ENCODE measurements at regions not wholly inside any gene's neighbourhood (a gene's known extent, or its start where the extent isn't known, plus 50 kb on each side); places are given as distances from the start of the nearest gene placed in this dataset.

GRCh38 chr11:129610125-129610524, 205.5 kb upstream of the TMEM45B start:
- TF ChIP-seq, protein P1, sequence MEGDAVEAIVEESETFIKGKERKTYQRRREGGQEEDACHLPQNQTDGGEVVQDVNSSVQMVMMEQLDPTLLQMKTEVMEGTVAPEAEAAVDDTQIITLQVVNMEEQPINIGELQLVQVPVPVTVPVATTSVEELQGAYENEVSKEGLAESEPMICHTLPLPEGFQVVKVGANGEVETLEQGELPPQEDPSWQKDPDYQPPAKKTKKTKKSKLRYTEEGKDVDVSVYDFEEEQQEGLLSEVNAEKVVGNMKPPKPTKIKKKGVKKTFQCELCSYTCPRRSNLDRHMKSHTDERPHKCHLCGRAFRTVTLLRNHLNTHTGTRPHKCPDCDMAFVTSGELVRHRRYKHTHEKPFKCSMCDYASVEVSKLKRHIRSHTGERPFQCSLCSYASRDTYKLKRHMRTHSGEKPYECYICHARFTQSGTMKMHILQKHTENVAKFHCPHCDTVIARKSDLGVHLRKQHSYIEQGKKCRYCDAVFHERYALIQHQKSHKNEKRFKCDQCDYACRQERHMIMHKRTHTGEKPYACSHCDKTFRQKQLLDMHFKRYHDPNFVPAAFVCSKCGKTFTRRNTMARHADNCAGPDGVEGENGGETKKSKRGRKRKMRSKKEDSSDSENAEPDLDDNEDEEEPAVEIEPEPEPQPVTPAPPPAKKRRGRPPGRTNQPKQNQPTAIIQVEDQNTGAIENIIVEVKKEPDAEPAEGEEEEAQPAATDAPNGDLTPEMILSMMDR (IDR thresholded peaks at IDR 0.05) = no peak
- DNase-seq = no peak
- H3K36me3 ChIP-seq = no peaks in the 10 kb centered on the region
- no peaks in the 10 kb centered on the region for H3K4me1 ChIP-seq
- intact Hi-C loops (cut with DNase I) = no loop called here
- no peak overlapping the region for H3K27ac ChIP-seq
- no peaks in the 10 kb centered on the region for H3K9me3 ChIP-seq
- no peaks in the 10 kb centered on the region for H3K27me3 ChIP-seq
- no peak overlapping the region for H3K4me3 ChIP-seq
- no peak overlapping the region for H3K9ac ChIP-seq (ENCODE audit: low read depth in 2 of 2, low read length in 2 of 2)

DNA sequence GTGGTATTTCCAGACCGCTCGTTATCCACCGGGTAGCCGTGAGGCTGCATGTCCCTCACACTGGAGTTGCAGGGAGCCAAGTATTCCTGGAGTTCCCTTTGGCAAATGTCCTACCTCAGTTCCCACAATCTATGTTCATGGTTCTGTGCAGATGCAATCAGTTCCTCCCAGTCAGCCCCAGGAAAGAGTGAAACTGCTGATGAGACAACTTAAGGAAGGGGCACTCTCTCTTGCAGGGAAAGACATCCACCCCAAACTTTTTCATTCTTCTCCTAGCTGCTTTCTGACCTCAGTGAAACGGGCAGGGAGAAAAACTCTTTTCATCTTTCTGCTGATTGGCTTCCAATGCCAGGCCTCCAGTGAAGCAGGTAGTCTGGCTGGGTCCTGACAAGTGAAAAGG, 205.1 kb upstream of the TMEM45B start:
- no peaks in the 10 kb centered on the region for H3K4me1 ChIP-seq
- no peak overlapping the region for H3K4me3 ChIP-seq
- no peaks in the 10 kb centered on the region for H3K36me3 ChIP-seq
- intact Hi-C loops (cut with DNase I) = no loop called here
- no peak for DNase-seq
- no peak overlapping the region for H3K9ac ChIP-seq (ENCODE audit: low read depth in 2 of 2, low read length in 2 of 2)
- no peaks in the 10 kb centered on the region for H3K27me3 ChIP-seq
- no peaks in the 10 kb centered on the region for H3K9me3 ChIP-seq
- H3K27ac ChIP-seq = no peak overlapping the region
- TF ChIP-seq, protein P1 (IDR thresholded peaks at IDR 0.05) = no peak

DNA sequence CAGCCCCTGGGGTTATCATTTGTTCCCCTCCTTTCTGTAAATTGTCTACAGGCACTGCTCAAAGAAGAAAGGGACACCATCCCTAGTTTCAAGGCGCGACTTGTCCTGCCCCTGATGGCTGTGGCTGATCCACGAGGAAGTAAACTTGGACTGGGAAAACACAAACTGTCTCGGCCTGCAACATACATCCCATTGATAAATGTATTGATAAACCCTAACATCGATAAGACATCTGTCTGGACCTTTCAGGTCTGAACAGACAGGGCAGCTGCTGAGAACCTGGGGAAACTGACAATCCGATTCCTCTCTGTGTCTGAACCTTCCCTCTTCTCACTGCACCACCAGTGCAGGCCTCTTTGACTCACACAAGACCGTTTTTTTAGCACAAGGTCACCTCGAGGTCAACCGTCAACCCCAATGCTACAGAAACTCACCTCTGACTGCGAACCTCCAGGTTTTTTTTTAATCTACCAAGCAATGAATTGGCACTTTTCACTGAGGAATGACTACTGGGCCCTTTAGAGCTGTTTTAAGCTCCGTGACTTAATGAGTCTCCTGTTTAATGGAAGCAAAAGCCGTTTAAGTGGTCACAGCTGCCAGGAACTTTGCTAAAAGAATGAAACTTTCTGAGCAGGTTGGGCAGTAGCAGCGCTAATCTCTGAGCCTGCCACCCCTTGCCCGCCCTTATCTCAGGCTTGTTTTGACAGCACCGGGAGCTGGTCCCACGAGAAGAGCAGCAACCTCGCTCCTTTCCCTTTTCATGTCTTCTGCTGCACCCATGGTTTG, 203.8 kb upstream of the TMEM45B start:
- H3K9ac ChIP-seq (ENCODE audit: low read depth in 2 of 2, low read length in 2 of 2) = no peak overlapping the region
- no peaks in the 10 kb centered on the region for H3K36me3 ChIP-seq
- H3K9me3 ChIP-seq = no peaks in the 10 kb centered on the region
- intact Hi-C loops (cut with DNase I) = no loop called here
- no peaks in the 10 kb centered on the region for H3K4me1 ChIP-seq
- TF ChIP-seq, protein P1 (IDR thresholded peaks at IDR 0.05) = no peak
- no peaks in the 10 kb centered on the region for H3K27me3 ChIP-seq
- no peak for DNase-seq
- H3K27ac ChIP-seq = no peak overlapping the region
- H3K4me3 ChIP-seq = no peak overlapping the region

GRCh38 chr11:129612447-129612961, 203.1 kb upstream of the TMEM45B start:
- Histone ChIP-seq H3K9me3 (no peaks in the 10 kb centered on the region), H3K27ac (no peak overlapping the region), H3K4me1 (no peaks in the 10 kb centered on the region), H3K9ac (ENCODE audit: low read depth in 2 of 2, low read length in 2 of 2) (no peak overlapping the region), H3K36me3 (no peaks in the 10 kb centered on the region), H3K27me3 (no peaks in the 10 kb centered on the region), H3K4me3 (no peak overlapping the region)
- intact Hi-C loops (cut with DNase I) = no loop called here
- TF ChIP-seq, protein P1 (IDR thresholded peaks at IDR 0.05) = no peak
- DNase-seq = no peak

- H3K4me1 ChIP-seq = no peaks in the 10 kb centered on the region
- H3K9ac ChIP-seq (ENCODE audit: low read depth in 2 of 2, low read length in 2 of 2) = no peak overlapping the region
- no peaks in the 10 kb centered on the region for H3K27me3 ChIP-seq
- intact Hi-C loops (cut with DNase I) = no loop called here
- H3K27ac ChIP-seq = no peak overlapping the region
- DNase-seq = no peak
- no peak overlapping the region for H3K4me3 ChIP-seq
- TF ChIP-seq, protein P1 (IDR thresholded peaks at IDR 0.05) = no peak
- no peaks in the 10 kb centered on the region for H3K9me3 ChIP-seq
- no peaks in the 10 kb centered on the region for H3K36me3 ChIP-seq
Measured at GRCh38 chr11:129613071-129613470, 202.6 kb upstream of the TMEM45B start.

Measured in colonic mucosa (tissue), 4 donors.